ENCODE measurements at regions not wholly inside any gene's neighbourhood (a gene's known extent, or its start where the extent isn't known, plus 50 kb on each side); places are given as distances from the start of the nearest gene placed in this dataset.

DNA sequence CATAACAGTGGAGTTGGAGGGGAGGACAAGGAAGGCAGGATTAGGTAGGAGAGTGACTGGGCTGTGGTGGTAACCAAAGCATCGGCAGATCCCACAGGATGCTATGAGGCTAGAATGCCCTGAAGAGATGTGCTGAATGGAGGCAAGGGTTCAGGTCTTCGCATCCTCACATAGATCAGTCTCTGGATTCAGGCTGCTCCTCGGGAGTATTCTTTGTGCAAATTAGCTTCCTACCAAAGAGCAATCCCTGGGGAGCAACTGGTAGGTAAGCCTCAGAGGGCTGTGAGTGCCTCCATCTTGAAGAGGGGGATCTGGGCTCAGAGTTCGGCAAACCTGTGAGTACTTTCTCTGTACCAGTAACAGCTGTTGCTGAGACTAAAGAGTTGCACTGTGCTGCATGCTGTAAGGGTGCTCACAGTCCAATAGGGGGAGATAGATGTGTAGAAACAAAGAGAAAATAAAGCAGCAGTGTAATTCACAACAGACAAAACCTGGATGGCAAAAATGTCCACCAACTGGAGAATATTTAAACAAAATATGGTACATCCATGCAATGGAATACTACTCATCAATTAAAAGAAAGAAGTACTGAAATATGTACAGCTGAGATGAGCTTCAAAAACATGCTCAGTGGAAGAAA is 322.4 kb upstream of the DEPDC1 start:
- Mint-ChIP-seq H3K4me1 (no peaks in the 10 kb centered on the region), H3K9me3 (no peaks in the 10 kb centered on the region), H3K4me3 (no peak overlapping the region), H3K36me3 (no peaks in the 10 kb centered on the region), H3K27ac (no peak overlapping the region), H3K27me3 (ENCODE audit: low read depth) (no peaks in the 10 kb centered on the region)
- TF ChIP-seq, protein P1, sequence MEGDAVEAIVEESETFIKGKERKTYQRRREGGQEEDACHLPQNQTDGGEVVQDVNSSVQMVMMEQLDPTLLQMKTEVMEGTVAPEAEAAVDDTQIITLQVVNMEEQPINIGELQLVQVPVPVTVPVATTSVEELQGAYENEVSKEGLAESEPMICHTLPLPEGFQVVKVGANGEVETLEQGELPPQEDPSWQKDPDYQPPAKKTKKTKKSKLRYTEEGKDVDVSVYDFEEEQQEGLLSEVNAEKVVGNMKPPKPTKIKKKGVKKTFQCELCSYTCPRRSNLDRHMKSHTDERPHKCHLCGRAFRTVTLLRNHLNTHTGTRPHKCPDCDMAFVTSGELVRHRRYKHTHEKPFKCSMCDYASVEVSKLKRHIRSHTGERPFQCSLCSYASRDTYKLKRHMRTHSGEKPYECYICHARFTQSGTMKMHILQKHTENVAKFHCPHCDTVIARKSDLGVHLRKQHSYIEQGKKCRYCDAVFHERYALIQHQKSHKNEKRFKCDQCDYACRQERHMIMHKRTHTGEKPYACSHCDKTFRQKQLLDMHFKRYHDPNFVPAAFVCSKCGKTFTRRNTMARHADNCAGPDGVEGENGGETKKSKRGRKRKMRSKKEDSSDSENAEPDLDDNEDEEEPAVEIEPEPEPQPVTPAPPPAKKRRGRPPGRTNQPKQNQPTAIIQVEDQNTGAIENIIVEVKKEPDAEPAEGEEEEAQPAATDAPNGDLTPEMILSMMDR (IDR thresholded peaks at IDR 0.05): peak; percentile 39; the same call in 1 of the 2 replicates
- TF ChIP-seq SOX15 (CRISPR knock-in tag; IDR thresholded peaks at IDR 0.05): no peak
- peak; percentile 16 for DNase-seq (ENCODE audit: low spot score)
- ChIA-PET POLR2A (no interaction called here), CTCF (interaction anchor here (0.6 to 1.6 kb wide), 3 partner anchors 11 to 155 kb away, joined by 3 to 5 read pairs (median 3); no protein-coding TSS in a partner anchor)
- ATAC-seq: peak; percentile 98

DNA sequence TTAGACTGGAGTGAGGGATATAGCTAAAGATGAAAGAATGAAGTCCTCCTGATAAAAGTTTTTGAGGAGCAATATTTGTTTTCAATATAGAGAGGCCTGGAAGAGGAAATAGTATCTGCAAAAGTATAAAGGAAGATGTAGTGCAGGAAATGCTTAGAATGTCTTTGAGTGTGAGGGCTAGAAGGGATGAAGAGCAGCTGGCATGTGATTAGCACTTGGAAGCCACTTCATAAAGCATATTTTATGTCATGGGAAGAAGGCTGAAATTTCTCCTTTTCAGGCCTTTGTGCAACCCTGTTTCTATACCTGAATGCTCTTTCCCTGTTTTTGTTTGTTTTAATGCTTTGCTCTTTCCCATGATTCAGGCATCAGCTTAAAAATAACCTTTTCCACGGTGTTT is 323.3 kb upstream of the DEPDC1 start:
- ChIA-PET CTCF (interaction anchor here (1.4 to 1.6 kb wide), 2 partner anchors 63 to 154 kb away, joined by 3 to 5 read pairs; no protein-coding TSS in a partner anchor), POLR2A (no interaction called here)
- no peak for ATAC-seq
- TF ChIP-seq, protein P2, sequence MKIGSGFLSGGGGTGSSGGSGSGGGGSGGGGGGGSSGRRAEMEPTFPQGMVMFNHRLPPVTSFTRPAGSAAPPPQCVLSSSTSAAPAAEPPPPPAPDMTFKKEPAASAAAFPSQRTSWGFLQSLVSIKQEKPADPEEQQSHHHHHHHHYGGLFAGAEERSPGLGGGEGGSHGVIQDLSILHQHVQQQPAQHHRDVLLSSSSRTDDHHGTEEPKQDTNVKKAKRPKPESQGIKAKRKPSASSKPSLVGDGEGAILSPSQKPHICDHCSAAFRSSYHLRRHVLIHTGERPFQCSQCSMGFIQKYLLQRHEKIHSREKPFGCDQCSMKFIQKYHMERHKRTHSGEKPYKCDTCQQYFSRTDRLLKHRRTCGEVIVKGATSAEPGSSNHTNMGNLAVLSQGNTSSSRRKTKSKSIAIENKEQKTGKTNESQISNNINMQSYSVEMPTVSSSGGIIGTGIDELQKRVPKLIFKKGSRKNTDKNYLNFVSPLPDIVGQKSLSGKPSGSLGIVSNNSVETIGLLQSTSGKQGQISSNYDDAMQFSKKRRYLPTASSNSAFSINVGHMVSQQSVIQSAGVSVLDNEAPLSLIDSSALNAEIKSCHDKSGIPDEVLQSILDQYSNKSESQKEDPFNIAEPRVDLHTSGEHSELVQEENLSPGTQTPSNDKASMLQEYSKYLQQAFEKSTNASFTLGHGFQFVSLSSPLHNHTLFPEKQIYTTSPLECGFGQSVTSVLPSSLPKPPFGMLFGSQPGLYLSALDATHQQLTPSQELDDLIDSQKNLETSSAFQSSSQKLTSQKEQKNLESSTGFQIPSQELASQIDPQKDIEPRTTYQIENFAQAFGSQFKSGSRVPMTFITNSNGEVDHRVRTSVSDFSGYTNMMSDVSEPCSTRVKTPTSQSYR (CRISPR knock-in tag; IDR thresholded peaks at IDR 0.05): no peak
- TF ChIP-seq ZBTB21 (CRISPR knock-in tag; IDR thresholded peaks at IDR 0.05; ENCODE audit: borderline replicate concordance): no peak
- TF ChIP-seq, protein P3, sequence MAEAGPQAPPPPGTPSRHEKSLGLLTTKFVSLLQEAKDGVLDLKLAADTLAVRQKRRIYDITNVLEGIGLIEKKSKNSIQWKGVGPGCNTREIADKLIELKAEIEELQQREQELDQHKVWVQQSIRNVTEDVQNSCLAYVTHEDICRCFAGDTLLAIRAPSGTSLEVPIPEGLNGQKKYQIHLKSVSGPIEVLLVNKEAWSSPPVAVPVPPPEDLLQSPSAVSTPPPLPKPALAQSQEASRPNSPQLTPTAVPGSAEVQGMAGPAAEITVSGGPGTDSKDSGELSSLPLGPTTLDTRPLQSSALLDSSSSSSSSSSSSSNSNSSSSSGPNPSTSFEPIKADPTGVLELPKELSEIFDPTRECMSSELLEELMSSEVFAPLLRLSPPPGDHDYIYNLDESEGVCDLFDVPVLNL (CRISPR knock-in tag; IDR thresholded peaks at IDR 0.05; ENCODE audit: borderline replicate concordance, low read depth): no peak
- TF ChIP-seq, protein P4, sequence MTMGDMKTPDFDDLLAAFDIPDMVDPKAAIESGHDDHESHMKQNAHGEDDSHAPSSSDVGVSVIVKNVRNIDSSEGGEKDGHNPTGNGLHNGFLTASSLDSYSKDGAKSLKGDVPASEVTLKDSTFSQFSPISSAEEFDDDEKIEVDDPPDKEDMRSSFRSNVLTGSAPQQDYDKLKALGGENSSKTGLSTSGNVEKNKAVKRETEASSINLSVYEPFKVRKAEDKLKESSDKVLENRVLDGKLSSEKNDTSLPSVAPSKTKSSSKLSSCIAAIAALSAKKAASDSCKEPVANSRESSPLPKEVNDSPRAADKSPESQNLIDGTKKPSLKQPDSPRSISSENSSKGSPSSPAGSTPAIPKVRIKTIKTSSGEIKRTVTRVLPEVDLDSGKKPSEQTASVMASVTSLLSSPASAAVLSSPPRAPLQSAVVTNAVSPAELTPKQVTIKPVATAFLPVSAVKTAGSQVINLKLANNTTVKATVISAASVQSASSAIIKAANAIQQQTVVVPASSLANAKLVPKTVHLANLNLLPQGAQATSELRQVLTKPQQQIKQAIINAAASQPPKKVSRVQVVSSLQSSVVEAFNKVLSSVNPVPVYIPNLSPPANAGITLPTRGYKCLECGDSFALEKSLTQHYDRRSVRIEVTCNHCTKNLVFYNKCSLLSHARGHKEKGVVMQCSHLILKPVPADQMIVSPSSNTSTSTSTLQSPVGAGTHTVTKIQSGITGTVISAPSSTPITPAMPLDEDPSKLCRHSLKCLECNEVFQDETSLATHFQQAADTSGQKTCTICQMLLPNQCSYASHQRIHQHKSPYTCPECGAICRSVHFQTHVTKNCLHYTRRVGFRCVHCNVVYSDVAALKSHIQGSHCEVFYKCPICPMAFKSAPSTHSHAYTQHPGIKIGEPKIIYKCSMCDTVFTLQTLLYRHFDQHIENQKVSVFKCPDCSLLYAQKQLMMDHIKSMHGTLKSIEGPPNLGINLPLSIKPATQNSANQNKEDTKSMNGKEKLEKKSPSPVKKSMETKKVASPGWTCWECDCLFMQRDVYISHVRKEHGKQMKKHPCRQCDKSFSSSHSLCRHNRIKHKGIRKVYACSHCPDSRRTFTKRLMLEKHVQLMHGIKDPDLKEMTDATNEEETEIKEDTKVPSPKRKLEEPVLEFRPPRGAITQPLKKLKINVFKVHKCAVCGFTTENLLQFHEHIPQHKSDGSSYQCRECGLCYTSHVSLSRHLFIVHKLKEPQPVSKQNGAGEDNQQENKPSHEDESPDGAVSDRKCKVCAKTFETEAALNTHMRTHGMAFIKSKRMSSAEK (CRISPR knock-in tag; IDR thresholded peaks at IDR 0.05; ENCODE audit: borderline replicate concordance): no peak
- TF ChIP-seq GABPB1 (CRISPR knock-in tag; IDR thresholded peaks at IDR 0.05): no peak
- TF ChIP-seq, protein P5, sequence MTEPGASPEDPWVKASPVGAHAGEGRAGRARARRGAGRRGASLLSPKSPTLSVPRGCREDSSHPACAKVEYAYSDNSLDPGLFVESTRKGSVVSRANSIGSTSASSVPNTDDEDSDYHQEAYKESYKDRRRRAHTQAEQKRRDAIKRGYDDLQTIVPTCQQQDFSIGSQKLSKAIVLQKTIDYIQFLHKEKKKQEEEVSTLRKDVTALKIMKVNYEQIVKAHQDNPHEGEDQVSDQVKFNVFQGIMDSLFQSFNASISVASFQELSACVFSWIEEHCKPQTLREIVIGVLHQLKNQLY (CRISPR knock-in tag; IDR thresholded peaks at IDR 0.05): no peak
- no peak for TF ChIP-seq HMGA2 (CRISPR knock-in tag; IDR thresholded peaks at IDR 0.05)
- TF ChIP-seq, protein P6, sequence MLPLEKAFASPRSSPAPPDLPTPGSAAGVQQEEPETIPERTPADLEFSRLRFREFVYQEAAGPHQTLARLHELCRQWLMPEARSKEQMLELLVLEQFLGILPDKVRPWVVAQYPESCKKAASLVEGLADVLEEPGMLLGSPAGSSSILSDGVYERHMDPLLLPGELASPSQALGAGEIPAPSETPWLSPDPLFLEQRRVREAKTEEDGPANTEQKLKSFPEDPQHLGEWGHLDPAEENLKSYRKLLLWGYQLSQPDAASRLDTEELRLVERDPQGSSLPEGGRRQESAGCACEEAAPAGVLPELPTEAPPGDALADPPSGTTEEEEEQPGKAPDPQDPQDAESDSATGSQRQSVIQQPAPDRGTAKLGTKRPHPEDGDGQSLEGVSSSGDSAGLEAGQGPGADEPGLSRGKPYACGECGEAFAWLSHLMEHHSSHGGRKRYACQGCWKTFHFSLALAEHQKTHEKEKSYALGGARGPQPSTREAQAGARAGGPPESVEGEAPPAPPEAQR (CRISPR knock-in tag; IDR thresholded peaks at IDR 0.05): no peak
- TF ChIP-seq JUN (CRISPR knock-in tag; IDR thresholded peaks at IDR 0.05): no peak
- TF ChIP-seq, protein P7, sequence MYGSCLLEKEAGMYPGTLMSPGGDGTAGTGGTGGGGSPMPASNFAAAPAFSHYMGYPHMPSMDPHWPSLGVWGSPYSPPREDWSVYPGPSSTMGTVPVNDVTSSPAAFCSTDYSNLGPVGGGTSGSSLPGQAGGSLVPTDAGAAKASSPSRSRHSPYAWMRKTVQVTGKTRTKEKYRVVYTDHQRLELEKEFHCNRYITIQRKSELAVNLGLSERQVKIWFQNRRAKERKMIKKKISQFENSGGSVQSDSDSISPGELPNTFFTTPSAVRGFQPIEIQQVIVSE (CRISPR knock-in tag; IDR thresholded peaks at IDR 0.05; ENCODE audit: borderline replicate concordance): no peak
- no peak for TF ChIP-seq ZNF317 (CRISPR knock-in tag; IDR thresholded peaks at IDR 0.05; ENCODE audit: borderline replicate concordance, low read depth)
- no peak for TF ChIP-seq PRRX2 (CRISPR knock-in tag; IDR thresholded peaks at IDR 0.05)
- TF ChIP-seq, protein P8, sequence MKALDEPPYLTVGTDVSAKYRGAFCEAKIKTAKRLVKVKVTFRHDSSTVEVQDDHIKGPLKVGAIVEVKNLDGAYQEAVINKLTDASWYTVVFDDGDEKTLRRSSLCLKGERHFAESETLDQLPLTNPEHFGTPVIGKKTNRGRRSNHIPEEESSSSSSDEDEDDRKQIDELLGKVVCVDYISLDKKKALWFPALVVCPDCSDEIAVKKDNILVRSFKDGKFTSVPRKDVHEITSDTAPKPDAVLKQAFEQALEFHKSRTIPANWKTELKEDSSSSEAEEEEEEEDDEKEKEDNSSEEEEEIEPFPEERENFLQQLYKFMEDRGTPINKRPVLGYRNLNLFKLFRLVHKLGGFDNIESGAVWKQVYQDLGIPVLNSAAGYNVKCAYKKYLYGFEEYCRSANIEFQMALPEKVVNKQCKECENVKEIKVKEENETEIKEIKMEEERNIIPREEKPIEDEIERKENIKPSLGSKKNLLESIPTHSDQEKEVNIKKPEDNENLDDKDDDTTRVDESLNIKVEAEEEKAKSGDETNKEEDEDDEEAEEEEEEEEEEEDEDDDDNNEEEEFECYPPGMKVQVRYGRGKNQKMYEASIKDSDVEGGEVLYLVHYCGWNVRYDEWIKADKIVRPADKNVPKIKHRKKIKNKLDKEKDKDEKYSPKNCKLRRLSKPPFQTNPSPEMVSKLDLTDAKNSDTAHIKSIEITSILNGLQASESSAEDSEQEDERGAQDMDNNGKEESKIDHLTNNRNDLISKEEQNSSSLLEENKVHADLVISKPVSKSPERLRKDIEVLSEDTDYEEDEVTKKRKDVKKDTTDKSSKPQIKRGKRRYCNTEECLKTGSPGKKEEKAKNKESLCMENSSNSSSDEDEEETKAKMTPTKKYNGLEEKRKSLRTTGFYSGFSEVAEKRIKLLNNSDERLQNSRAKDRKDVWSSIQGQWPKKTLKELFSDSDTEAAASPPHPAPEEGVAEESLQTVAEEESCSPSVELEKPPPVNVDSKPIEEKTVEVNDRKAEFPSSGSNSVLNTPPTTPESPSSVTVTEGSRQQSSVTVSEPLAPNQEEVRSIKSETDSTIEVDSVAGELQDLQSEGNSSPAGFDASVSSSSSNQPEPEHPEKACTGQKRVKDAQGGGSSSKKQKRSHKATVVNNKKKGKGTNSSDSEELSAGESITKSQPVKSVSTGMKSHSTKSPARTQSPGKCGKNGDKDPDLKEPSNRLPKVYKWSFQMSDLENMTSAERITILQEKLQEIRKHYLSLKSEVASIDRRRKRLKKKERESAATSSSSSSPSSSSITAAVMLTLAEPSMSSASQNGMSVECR (CRISPR knock-in tag; IDR thresholded peaks at IDR 0.05; ENCODE audit: borderline replicate concordance): no peak
- no peak for TF ChIP-seq FOXK1 (CRISPR knock-in tag; IDR thresholded peaks at IDR 0.05)

More for the DNA sequence above, 323.3 kb upstream of the DEPDC1 start:
- Mint-ChIP-seq H3K27me3 (ENCODE audit: low read depth) (no peaks in the 10 kb centered on the region), H3K9me3 (no peaks in the 10 kb centered on the region), H3K4me3 (no peak overlapping the region), H3K27ac (no peak overlapping the region), H3K4me1 (no peaks in the 10 kb centered on the region), H3K36me3 (no peaks in the 10 kb centered on the region)
- no peak for DNase-seq (ENCODE audit: low spot score)

Measured in WTC11 (cell line).